ENCODE measurements at regions not wholly inside any gene's neighbourhood (a gene's known extent, or its start where the extent isn't known, plus 50 kb on each side); places are given as distances from the start of the nearest gene placed in this dataset.

DNA sequence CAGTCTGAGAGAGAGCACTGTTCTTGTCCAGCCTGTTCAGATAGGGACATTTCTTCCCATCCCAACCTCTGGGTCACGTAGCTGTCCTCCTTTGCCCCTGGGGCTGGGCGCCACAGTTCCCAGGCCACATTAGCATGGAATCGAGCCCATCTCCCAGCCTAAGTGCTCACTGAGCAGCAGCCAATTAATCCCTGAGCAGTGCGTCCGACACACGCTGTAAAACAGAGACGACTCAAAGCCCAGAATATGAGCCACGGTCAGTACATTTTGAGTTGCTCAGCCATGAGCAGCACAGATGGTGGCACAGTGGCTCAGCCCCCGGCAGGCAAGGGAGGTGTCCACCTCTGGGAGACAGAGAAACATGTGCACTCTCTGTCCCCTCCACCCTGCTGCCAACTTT, 267.4 kb downstream of the NPHP4 start:
- 37% methylated on average over 9 of the region's 9 CpGs for WGBS
- TF ChIP-seq POLR2A (IDR thresholded peaks at IDR 0.05) (no peak), POLR2AphosphoS5 (IDR thresholded peaks at IDR 0.05) (no peak)
- TF ChIP-seq, protein P1, sequence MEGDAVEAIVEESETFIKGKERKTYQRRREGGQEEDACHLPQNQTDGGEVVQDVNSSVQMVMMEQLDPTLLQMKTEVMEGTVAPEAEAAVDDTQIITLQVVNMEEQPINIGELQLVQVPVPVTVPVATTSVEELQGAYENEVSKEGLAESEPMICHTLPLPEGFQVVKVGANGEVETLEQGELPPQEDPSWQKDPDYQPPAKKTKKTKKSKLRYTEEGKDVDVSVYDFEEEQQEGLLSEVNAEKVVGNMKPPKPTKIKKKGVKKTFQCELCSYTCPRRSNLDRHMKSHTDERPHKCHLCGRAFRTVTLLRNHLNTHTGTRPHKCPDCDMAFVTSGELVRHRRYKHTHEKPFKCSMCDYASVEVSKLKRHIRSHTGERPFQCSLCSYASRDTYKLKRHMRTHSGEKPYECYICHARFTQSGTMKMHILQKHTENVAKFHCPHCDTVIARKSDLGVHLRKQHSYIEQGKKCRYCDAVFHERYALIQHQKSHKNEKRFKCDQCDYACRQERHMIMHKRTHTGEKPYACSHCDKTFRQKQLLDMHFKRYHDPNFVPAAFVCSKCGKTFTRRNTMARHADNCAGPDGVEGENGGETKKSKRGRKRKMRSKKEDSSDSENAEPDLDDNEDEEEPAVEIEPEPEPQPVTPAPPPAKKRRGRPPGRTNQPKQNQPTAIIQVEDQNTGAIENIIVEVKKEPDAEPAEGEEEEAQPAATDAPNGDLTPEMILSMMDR (IDR thresholded peaks at IDR 0.05) = no peak
- no peaks in the 10 kb centered on the region for H3K27me3 ChIP-seq (replicated peaks; ENCODE audit: insufficient read depth)
- no peak overlapping the region for H3K4me3 ChIP-seq
- intact Hi-C loops (cut with DNase I) = no loop called here
- H3K36me3 ChIP-seq = no peaks in the 10 kb centered on the region
- no peak for DNase-seq (ENCODE audit: low spot score)
- no peaks in the 10 kb centered on the region for H3K9me3 ChIP-seq
- peaks cover 27% of the 10 kb centered on the region for H3K4me1 ChIP-seq (replicated peaks)
- H3K27ac ChIP-seq = peak overlapping the region in 1 of 2 donors; percentile 62

GRCh38 chr1:5722635-5723164, 269.5 kb downstream of the NPHP4 start:
- no peak for DNase-seq (ENCODE audit: low spot score)
- TF ChIP-seq POLR2AphosphoS5 (IDR thresholded peaks at IDR 0.05) (no peak), POLR2A (IDR thresholded peaks at IDR 0.05) (no peak)
- TF ChIP-seq, protein P1 (IDR thresholded peaks at IDR 0.05) = no peak
- Histone ChIP-seq H3K4me1 (replicated peaks) (peaks cover 15% of the 10 kb centered on the region), H3K27ac (no peak overlapping the region), H3K9me3 (no peaks in the 10 kb centered on the region), H3K36me3 (no peaks in the 10 kb centered on the region), H3K4me3 (no peak overlapping the region), H3K27me3 (replicated peaks; ENCODE audit: insufficient read depth) (no peaks in the 10 kb centered on the region)
- 82% methylated on average over 12 of the region's 12 CpGs for WGBS
- intact Hi-C loops (cut with DNase I) = no loop called here

- 95% methylated on average over 3 of the region's 3 CpGs for WGBS
- intact Hi-C loops (cut with DNase I) = no loop called here
- no peaks in the 10 kb centered on the region for H3K36me3 ChIP-seq
These were observed 270.5 kb downstream of the NPHP4 start for GRCh38 chr1:5721634-5722215.

DNA sequence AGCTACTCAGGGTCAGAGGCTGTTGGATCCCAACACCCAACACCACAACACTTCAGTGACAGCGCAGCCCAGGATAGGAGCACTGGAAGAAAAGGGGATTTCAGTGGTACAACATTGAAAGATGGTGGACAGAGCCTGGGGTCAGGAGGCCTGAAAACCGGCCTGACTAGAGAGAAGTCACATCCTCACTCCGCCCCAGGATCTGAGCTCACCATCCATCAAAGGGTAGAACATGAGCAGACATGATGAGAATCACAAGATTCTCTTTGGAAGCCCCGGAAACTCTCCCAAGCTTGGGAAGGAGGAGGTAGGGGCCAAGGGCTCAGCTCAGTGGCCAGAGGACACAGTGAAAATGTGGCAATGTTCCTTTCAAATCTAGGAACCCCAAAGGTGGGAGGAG, 271.3 kb downstream of the NPHP4 start:
- Histone ChIP-seq H3K27ac (no peak overlapping the region), H3K36me3 (no peaks in the 10 kb centered on the region), H3K4me3 (no peak overlapping the region), H3K9me3 (no peaks in the 10 kb centered on the region), H3K4me1 (replicated peaks) (peaks cover under 1% of the 10 kb centered on the region), H3K27me3 (replicated peaks; ENCODE audit: insufficient read depth) (no peaks in the 10 kb centered on the region)
- 68% methylated on average over 4 of the region's 4 CpGs for WGBS
- TF ChIP-seq, protein P1 (IDR thresholded peaks at IDR 0.05) = no peak
- intact Hi-C loops (cut with DNase I) = no loop called here
- DNase-seq (ENCODE audit: low spot score) = no peak

More at GRCh38 chr1:5721634-5722215, 270.5 kb downstream of the NPHP4 start:
- H3K4me1 ChIP-seq (replicated peaks) = peaks cover 7% of the 10 kb centered on the region
- H3K9me3 ChIP-seq = no peaks in the 10 kb centered on the region
- DNase-seq (ENCODE audit: low spot score) = no peak
- no peak overlapping the region for H3K27ac ChIP-seq
- H3K27me3 ChIP-seq (replicated peaks; ENCODE audit: insufficient read depth) = no peaks in the 10 kb centered on the region
- no peak overlapping the region for H3K4me3 ChIP-seq
- TF ChIP-seq POLR2A (IDR thresholded peaks at IDR 0.05) (no peak), POLR2AphosphoS5 (IDR thresholded peaks at IDR 0.05) (no peak)
- TF ChIP-seq, protein P1 (IDR thresholded peaks at IDR 0.05) = no peak

DNA sequence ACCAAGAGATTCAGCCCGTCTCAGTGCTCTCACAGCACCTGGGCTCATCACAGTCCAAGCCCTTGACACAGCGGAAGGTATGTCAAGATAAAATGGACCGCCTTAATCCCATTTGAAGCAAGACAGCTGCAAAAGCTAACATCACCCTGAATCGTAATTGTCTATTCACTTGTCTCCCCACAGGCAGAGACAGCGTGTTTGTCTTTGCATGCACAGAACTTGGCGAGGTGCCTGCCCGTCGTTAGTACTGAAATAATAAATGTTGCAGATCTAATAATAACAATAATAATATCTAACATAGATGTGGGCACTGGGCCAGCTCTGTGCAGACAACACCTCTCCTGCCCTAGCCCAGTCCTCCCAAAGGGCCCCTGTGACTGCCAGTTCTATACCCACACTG, 271.7 kb downstream of the NPHP4 start:
- no peak for DNase-seq (ENCODE audit: low spot score)
- Histone ChIP-seq H3K36me3 (no peaks in the 10 kb centered on the region), H3K4me3 (no peak overlapping the region), H3K4me1 (replicated peaks) (no peaks in the 10 kb centered on the region), H3K27ac (no peak overlapping the region), H3K27me3 (replicated peaks; ENCODE audit: insufficient read depth) (no peaks in the 10 kb centered on the region), H3K9me3 (no peaks in the 10 kb centered on the region)
- WGBS = 35% methylated on average over 8 of the region's 8 CpGs
- intact Hi-C loops (cut with DNase I) = no loop called here
- TF ChIP-seq POLR2AphosphoS5 (IDR thresholded peaks at IDR 0.05) (no peak), POLR2A (IDR thresholded peaks at IDR 0.05) (no peak)
- TF ChIP-seq, protein P1 (IDR thresholded peaks at IDR 0.05) = no peak

Data from prostate gland (tissue), 2 donors.